Lung microvascular endothelial cell (primary cell): ENCODE measurements at regions not wholly inside any gene's neighbourhood (a gene's known extent, or its start where the extent isn't known, plus 50 kb on each side); places are given as distances from the start of the nearest gene placed in this dataset.

Experiments used
- DNase-seq, 2 donors: peaks; one replicate each; pipeline versions ENCODE4 v3.0.0 to v3.0.0-alpha.2; 2010; ENCODE audit warnings: low read depth in 2 of 2

- DNase-seq: no peak
Observed at GRCh38 chr4:181692965-181693364, 550.2 kb upstream of the TENM3 start.

- DNase-seq: no peak
Observed at GRCh38 chr4:181693517-181693916, 549.7 kb upstream of the TENM3 start.

GRCh38 chr4:181698221-181698620, 545.0 kb upstream of the TENM3 start:
- DNase-seq: no peak

- no peak for DNase-seq
Observed at GRCh38 chr4:181701214-181701613, 542.0 kb upstream of the TENM3 start.

GRCh38 chr4:181701894-181702293, 541.3 kb upstream of the TENM3 start:
- DNase-seq: no peak

GRCh38 chr4:181702864-181703495, 540.2 kb upstream of the TENM3 start:
- DNase-seq: no peak

GRCh38 chr4:181710143-181710542, 533.1 kb upstream of the TENM3 start:
- no peak for DNase-seq

GRCh38 chr4:181711387-181711786, 531.8 kb upstream of the TENM3 start:
- DNase-seq: no peak

- DNase-seq: no peak
Observed at GRCh38 chr4:181728305-181728966, 514.8 kb upstream of the TENM3 start.

- DNase-seq: no peak
Observed at GRCh38 chr4:181731900-181732299, 511.3 kb upstream of the TENM3 start.

GRCh38 chr4:181737744-181738143, 505.5 kb upstream of the TENM3 start:
- no peak for DNase-seq

GRCh38 chr4:181739031-181739430, 504.2 kb upstream of the TENM3 start:
- no peak for DNase-seq

- DNase-seq: no peak
Observed at GRCh38 chr4:181741513-181741912, 501.7 kb upstream of the TENM3 start.

GRCh38 chr4:181745933-181746625, 497.1 kb upstream of the TENM3 start:
- no peak for DNase-seq

- no peak for DNase-seq
Observed at GRCh38 chr4:181748581-181748980, 494.6 kb upstream of the TENM3 start.

- no peak for DNase-seq
Observed at GRCh38 chr4:181752516-181752915, 490.7 kb upstream of the TENM3 start.

GRCh38 chr4:181753207-181753606, 490.0 kb upstream of the TENM3 start:
- DNase-seq: no peak

GRCh38 chr4:181755846-181756245, 487.4 kb upstream of the TENM3 start:
- DNase-seq: no peak

- no peak for DNase-seq
Observed at GRCh38 chr4:181756451-181757095, 486.6 kb upstream of the TENM3 start.

GRCh38 chr4:181757098-181757497, 486.1 kb upstream of the TENM3 start:
- no peak for DNase-seq

GRCh38 chr4:181757910-181758660, 485.1 kb upstream of the TENM3 start:
- no peak for DNase-seq

GRCh38 chr4:181760560-181760959, 482.6 kb upstream of the TENM3 start:
- no peak for DNase-seq
